HL-60 (cell line): ENCODE measurements at regions not wholly inside any gene's neighbourhood (a gene's known extent, or its start where the extent isn't known, plus 50 kb on each side); places are given as distances from the start of the nearest gene placed in this dataset.
A peak's percentile ranks its signal among the peaks of the same experiment; 100 is the strongest.

Source experiments
- DNase-seq, 2 experiments: peaks; one replicate each; pipeline ENCODE4 v3.0.0-alpha.2; 2010 to 2020; ENCODE audit warnings: low read depth in 1 of 2, low spot score in 1 of 2
- H3K27ac ChIP-seq: fragments of 250-450 bp; sonication (Bioruptor Pico); replicated peaks from 2 replicates; pipeline ENCODE4 v1.5.1; 2020; ENCODE audit warnings: mild to moderate bottlenecking, moderate library complexity
- H3K27me3 ChIP-seq: fragments of 250-450 bp; sonication (Bioruptor Pico); 2 replicates; pipeline ENCODE4 v1.5.1; 2021; ENCODE audit warnings: mild to moderate bottlenecking, moderate library complexity; ENCODE audit not compliant: insufficient read depth, poor library complexity, severe bottlenecking
- H3K4me3 ChIP-seq: replicated peaks from 2 replicates; pipeline ENCODE4 v1.5.1; 2011; ENCODE audit warnings: mild to moderate bottlenecking, control low read depth, low read length; ENCODE audit not compliant: insufficient read depth
- CTCF ChIP-seq: IDR thresholded peaks from one replicate; pipeline ENCODE4 v1.5.1; 2011; ENCODE audit warnings: low read length, control low read depth, inconsistent platforms; ENCODE audit not compliant: insufficient read depth
- GABPA ChIP-seq: IDR thresholded peaks from 2 replicates; pipeline ENCODE4 v1.6.1; 2012; ENCODE audit warnings: low read depth
- POLR2AphosphoS5 ChIP-seq: IDR thresholded peaks from 2 replicates; pipeline ENCODE4 v1.6.1; 2012; ENCODE audit warnings: low read depth
- SPI1 ChIP-seq: IDR thresholded peaks from 2 replicates; pipeline ENCODE4 v1.6.1; 2012; ENCODE audit warnings: low read depth, mild to moderate bottlenecking, borderline replicate concordance
- TF ChIP-seq, protein P1 (sequence below): IDR thresholded peaks from 2 replicates; pipeline ENCODE4 v1.6.1; 2012; ENCODE audit warnings: low read depth; ENCODE audit not compliant: insufficient replicate concordance

- TF ChIP-seq GABPA = no peak
- no peak for TF ChIP-seq SPI1
- TF ChIP-seq, protein P1, sequence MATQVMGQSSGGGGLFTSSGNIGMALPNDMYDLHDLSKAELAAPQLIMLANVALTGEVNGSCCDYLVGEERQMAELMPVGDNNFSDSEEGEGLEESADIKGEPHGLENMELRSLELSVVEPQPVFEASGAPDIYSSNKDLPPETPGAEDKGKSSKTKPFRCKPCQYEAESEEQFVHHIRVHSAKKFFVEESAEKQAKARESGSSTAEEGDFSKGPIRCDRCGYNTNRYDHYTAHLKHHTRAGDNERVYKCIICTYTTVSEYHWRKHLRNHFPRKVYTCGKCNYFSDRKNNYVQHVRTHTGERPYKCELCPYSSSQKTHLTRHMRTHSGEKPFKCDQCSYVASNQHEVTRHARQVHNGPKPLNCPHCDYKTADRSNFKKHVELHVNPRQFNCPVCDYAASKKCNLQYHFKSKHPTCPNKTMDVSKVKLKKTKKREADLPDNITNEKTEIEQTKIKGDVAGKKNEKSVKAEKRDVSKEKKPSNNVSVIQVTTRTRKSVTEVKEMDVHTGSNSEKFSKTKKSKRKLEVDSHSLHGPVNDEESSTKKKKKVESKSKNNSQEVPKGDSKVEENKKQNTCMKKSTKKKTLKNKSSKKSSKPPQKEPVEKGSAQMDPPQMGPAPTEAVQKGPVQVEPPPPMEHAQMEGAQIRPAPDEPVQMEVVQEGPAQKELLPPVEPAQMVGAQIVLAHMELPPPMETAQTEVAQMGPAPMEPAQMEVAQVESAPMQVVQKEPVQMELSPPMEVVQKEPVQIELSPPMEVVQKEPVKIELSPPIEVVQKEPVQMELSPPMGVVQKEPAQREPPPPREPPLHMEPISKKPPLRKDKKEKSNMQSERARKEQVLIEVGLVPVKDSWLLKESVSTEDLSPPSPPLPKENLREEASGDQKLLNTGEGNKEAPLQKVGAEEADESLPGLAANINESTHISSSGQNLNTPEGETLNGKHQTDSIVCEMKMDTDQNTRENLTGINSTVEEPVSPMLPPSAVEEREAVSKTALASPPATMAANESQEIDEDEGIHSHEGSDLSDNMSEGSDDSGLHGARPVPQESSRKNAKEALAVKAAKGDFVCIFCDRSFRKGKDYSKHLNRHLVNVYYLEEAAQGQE = no peak
- no peak for TF ChIP-seq POLR2AphosphoS5
- no peak for TF ChIP-seq CTCF
- Histone ChIP-seq H3K27me3 (no peaks in the 10 kb centered on the region), H3K27ac (peak overlapping the region; percentile 95), H3K4me3 (no peak overlapping the region)
- DNase-seq = peak; percentile 60 to 68
These were observed 177.3 kb upstream of the DMAC1 start for GRCh38 chr9:7976856-7977255.

DNA sequence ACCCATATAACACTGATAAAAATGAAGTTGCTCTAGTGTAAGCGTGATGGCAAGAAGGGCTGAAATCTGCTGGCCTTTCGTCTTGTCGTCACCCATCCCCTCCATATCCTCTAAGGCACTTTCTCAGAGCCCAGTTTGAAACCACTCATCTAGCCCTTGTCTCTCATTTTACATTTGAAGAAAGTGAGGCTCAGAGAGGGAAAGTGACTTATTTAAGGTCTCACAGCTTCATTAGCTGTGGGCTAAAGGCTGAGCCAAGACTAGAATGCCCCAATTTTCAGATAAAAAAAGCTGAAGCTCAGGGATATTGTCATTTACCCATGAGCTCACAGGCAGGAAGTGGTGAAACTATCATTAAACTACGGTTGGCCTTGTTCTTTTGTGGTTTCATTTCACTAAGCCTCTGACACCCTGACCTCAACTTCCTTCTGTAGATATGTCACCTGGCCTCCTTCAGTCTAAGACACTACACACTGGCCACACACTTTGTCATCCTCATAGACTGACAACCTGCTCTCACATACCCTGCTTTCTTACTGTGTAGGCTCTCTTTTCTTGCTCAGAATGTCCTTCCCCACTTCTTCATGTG lies 176.7 kb upstream of the DMAC1 start:
- peak; percentile 86 for TF ChIP-seq POLR2AphosphoS5
- TF ChIP-seq, protein P1 = no peak
- peak; percentile 52; the same call in 1 of the 2 replicates for TF ChIP-seq SPI1
- H3K4me3 ChIP-seq = no peak overlapping the region
- H3K27ac ChIP-seq = peak overlapping the region; percentile 95
- no peaks in the 10 kb centered on the region for H3K27me3 ChIP-seq
- peak; percentile 91 to 96 for DNase-seq

GRCh38 chr9:7975336-7975735 lies 175.8 kb upstream of the DMAC1 start:
- TF ChIP-seq CTCF (no peak), POLR2AphosphoS5 (no peak), SPI1 (no peak), GABPA (no peak)
- TF ChIP-seq, protein P1 = no peak
- no peak for DNase-seq
- no peak overlapping the region for H3K4me3 ChIP-seq
- peak overlapping the region; percentile 95 for H3K27ac ChIP-seq
- H3K27me3 ChIP-seq = no peaks in the 10 kb centered on the region
